AG09319 (cell line): ENCODE measurements at regions not wholly inside any gene's neighbourhood (a gene's known extent, or its start where the extent isn't known, plus 50 kb on each side); places are given as distances from the start of the nearest gene placed in this dataset.

Experiments used
- DNase-seq: peaks from one replicate; pipeline ENCODE4 v3.0.0-alpha.2; 2010; ENCODE audit warnings: low read depth; ENCODE audit errors: extremely low read depth
- TF ChIP-seq, protein P1 (sequence below): IDR thresholded peaks from 2 replicates; pipeline ENCODE4 v1.5.1; 2011; ENCODE audit warnings: low read depth, mild to moderate bottlenecking, inconsistent platforms, low read length, moderate library complexity

DNA sequence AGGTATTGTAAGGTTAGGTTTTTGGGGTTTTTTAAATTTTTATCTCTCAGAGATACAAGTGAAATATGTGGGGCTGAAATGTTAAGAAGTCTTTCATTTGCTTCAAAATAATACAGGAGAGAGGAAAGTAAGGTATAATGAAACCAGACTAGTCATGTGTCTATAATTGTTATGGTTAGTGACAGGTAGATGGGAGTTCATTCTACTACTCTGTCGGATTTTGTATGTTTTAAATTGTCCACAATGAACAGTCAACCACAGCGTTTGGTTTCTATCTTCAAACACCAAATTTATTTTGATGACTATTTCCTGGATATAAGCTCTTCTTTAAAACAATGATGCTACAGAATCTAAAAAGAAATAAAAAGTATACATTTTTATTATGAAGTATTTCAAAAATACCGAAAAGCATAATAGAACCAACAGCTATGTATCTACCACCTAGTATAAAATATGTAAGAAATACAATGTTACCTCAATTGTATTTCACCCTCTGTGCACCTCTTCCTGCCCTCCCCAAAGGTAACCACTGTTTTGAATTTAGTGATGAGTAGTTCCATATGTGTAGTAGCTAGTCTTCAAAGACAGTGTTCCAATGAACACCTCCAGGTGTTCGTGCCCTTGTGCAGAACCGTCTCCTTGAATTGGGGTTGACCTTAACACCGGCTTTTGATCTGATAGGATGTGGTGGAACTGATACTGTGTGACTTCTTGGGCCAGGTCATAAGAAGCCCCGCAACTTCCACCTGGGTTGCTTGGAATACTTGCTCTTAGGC, 74.8 kb upstream of the CDK1 start:
- no peak for DNase-seq
- TF ChIP-seq, protein P1, sequence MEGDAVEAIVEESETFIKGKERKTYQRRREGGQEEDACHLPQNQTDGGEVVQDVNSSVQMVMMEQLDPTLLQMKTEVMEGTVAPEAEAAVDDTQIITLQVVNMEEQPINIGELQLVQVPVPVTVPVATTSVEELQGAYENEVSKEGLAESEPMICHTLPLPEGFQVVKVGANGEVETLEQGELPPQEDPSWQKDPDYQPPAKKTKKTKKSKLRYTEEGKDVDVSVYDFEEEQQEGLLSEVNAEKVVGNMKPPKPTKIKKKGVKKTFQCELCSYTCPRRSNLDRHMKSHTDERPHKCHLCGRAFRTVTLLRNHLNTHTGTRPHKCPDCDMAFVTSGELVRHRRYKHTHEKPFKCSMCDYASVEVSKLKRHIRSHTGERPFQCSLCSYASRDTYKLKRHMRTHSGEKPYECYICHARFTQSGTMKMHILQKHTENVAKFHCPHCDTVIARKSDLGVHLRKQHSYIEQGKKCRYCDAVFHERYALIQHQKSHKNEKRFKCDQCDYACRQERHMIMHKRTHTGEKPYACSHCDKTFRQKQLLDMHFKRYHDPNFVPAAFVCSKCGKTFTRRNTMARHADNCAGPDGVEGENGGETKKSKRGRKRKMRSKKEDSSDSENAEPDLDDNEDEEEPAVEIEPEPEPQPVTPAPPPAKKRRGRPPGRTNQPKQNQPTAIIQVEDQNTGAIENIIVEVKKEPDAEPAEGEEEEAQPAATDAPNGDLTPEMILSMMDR: no peak

DNA sequence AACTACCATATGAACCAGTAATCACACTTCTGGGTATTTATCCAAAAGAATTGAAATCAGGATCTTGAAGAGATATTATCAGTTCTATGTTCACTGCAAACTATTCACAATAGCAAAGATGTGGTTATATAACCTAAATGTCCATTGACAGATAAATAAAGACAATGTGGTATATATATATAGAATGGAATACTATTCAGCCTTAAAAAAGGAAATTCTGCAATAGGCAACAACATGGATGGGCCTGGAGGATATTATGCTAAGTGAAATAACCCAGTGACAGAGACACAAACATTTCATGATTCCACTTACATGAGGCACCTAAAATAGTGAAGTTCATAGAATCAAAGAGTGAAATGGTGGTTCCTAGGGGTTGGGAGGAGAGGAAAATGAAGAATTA, 90.6 kb upstream of the CDK1 start:
- DNase-seq: no peak
- TF ChIP-seq, protein P1: no peak

DNA sequence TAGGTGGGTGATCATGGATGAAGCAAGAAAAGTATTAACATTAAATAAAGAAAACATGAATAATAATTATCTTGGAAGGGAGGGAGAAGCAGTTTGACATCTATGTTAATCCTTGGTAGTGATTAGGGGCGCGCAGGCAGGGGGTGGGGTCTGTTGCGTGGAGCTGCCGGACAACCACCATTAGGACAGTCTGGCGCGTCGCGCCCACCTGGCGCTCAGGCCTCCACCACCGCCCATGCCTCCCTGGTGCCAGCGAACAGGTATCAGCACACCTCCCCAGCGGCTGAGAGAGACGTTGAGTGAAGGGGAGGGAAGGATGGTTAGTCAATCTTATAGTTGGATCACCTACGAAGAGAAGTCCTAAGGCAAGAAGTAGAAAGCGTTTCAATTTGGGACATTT, 94.2 kb upstream of the CDK1 start:
- TF ChIP-seq, protein P1: no peak
- DNase-seq: no peak

DNA sequence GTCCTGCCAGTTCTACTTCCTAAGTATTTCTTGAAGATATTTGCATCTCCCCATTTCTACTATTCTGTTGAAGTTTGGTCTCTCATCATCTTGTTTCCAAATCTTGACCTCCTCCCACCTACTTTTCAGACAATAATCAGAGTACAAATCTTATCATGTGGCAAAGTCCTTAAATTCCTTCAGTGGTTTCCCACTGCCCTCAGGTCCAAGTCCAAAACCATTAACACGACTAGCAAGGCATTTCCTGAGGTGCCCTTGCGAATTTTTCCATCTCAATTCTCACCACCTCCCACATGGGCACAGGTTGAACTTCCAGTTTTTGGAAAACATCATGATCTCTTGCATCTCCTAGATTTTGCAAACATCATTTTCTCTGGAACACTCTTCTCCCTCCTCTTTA, 97.2 kb upstream of the CDK1 start:
- TF ChIP-seq, protein P1: no peak
- no peak for DNase-seq

DNA sequence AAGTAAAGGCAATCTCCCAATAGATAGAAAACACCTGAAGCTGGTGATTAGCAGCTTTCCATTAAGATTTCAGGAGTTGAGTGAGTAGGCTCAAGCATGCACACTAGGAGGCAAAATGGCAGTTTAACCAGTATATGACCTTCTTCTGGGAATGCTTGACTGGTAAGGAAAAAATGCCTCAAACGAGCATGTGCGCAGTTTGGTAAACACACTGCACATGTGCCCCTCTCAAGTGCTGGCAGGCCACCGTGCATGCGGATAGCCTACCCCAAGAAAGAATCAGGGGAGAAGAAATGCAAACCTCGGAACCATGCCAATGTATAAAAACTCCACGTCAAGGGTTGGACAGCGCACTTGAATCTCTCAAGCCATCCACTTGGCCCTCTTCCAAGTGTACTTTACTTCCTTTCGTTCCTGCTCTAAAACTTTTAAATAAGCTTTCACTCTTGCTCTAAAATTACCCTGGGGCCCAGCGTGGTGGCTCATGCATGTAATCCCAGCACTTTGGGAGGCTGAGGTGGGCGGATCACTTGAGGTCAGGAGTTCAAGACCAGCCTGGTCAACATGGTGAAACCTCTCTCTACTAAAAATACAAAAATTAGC, 98.8 kb upstream of the CDK1 start:
- DNase-seq: no peak
- TF ChIP-seq, protein P1: no peak

DNA sequence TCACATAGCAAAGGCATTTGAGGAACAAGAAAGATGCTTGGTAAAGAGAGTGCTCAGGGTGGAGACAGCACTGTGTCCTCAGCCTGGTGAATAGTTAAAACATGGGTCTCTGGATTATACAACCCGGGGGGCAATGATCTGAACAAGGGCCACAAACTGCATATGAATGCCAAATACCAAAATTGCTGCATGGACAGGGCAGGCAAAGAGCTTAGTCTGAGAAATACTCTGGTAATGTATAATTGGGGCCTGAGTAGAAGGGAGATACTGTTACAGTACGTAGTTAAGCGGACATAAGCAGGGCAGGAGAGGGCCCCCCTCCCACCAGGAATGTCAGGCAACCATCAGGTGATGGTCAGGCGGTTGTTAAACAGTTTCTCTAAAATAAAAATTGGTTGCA, 99.3 kb upstream of the CDK1 start:
- DNase-seq: no peak
- TF ChIP-seq, protein P1: no peak

DNA sequence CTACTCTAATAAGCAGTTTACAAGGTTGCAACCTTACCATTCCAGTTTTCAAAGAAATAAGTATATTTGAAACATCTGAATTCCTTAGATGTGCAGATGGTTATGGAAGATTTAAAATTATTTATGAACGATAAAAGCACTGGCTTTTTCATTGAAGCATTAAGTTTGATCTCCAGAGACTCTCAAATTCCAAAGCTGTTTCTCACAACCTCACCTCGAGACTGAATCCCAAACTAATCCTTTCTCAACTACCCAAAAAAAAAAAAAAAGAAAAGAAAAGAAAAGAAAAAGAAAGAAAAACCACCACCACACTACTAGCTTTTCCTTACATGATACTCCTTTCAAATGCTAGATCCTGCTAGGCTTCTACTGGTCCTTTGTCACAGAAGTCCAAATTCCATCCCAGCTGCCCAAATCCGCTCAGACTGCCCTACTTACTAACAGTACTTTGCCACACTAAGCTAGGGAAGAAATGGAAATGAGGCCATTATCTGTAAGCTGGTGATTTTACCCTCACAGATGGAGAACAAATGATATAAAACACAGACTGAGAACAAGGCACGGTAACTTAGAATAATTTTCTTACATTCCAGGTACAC, 100.6 kb upstream of the CDK1 start:
- TF ChIP-seq, protein P1: no peak
- no peak for DNase-seq
